GM12878 (cell line): ENCODE measurements at regions not wholly inside any gene's neighbourhood (a gene's known extent, or its start where the extent isn't known, plus 50 kb on each side); places are given as distances from the start of the nearest gene placed in this dataset.

Experiments
- ATAC-seq: fragments of 200-7000 bp; cut with Tn5 transposase; 3 replicates; pipeline ENCODE4 v1.9.1; 2020; ENCODE audit warnings: mild to moderate bottlenecking, moderate library complexity
- BruUV-seq: library from RNA; stranded (reverse); fragments of 400-500 nt; replicated peaks from 2 replicates; lab custom pipeline; 2021; lab: Mats Ljungman, UMichigan
- CTCF ChIA-PET: fragments of 300-600 bp; sonication (Branson Sonifier 250); formaldehyde crosslinking; extraction: SDS; loops from one replicate; lab custom pipeline; 2021; ENCODE audit warnings: inconsistent platforms; lab: Yijun Ruan, JAX
- POLR2A ChIA-PET: fragments of 350-600 bp; formaldehyde crosslinking; extraction: SDS; loops from one replicate; lab custom pipeline; 2021; ENCODE audit warnings: inconsistent platforms; lab: Charles Lee
- RAD21 ChIA-PET: fragments of 300-600 bp; sonication (Branson Sonifier 250); formaldehyde crosslinking; loops from one replicate; lab custom pipeline; 2023; ENCODE audit warnings: antibody characterized with exemption; ENCODE audit not compliant: unreplicated experiment; lab: Charles Lee
- SMC1A ChIA-PET: fragments of 300-600 bp; sonication (Branson Sonifier 250); formaldehyde crosslinking; loops from one replicate; lab custom pipeline; 2023; ENCODE audit not compliant: unreplicated experiment, uncharacterized antibody; lab: Charles Lee
- DNase-seq: peaks from one replicate; pipeline ENCODE4 v3.0.0-alpha.2; 2011; ENCODE audit warnings: low read depth, low spot score
- FAIRE-seq: peaks from 3 replicates; lab custom pipeline; 2011; peaks lifted over from hg19 to GRCh38; lab: Jason Lieb, UNC
- H2AFZ ChIP-seq: 2 replicates; pipeline ENCODE4 v1.6.0; 2011; ENCODE audit warnings: low read depth, low read length, control low read depth; ENCODE audit not compliant: control insufficient read depth
- H3K27ac ChIP-seq: 2 replicates; pipeline ENCODE4 v1.5.1; 2011; ENCODE audit warnings: control low read depth; ENCODE audit not compliant: control insufficient read depth, insufficient read depth
- H3K27me3 ChIP-seq, 2 experiments: replicated peaks in 1 of 2; 2 replicates each; pipeline versions ENCODE4 v1.6.0 to v1.6.1; 2011; ENCODE audit warnings: low read length in 1 of 2; ENCODE audit not compliant: control insufficient read depth in 2 of 2, insufficient read depth in 2 of 2
- H3K36me3 ChIP-seq, 2 experiments: 2 replicates each; pipeline ENCODE4 v1.5.1; 2011; ENCODE audit warnings: low read length in 1 of 2; ENCODE audit not compliant: control insufficient read depth in 2 of 2, insufficient read depth in 2 of 2
- H3K4me1 ChIP-seq: 2 replicates; pipeline ENCODE4 v1.6.1; 2011; ENCODE audit warnings: mild to moderate bottlenecking, low read length, moderate library complexity, mixed read lengths; ENCODE audit not compliant: control insufficient read depth, insufficient read depth
- H3K4me2 ChIP-seq: 2 replicates; pipeline ENCODE4 v1.6.0; 2011; ENCODE audit warnings: control low read depth; ENCODE audit not compliant: control insufficient read depth, insufficient read depth
- H3K4me3 ChIP-seq: fragments of 200-600 bp; sonication (generic); 2 replicates; pipeline ENCODE4 v1.5.1; 2016
- H3K79me2 ChIP-seq: 2 replicates; pipeline ENCODE4 v1.6.0; 2011; ENCODE audit warnings: low read length; ENCODE audit not compliant: control insufficient read depth, insufficient read depth
- H3K9ac ChIP-seq: 2 replicates; pipeline ENCODE4 v1.8.0; 2011; ENCODE audit warnings: low read length, control low read depth, mixed read lengths; ENCODE audit not compliant: control insufficient read depth, insufficient read depth
- H3K9me3 ChIP-seq: replicated peaks from 3 replicates; pipeline ENCODE4 v1.5.1; 2011; ENCODE audit warnings: mild to moderate bottlenecking, low read length; ENCODE audit not compliant: control insufficient read depth, insufficient read depth
- H4K20me1 ChIP-seq: 2 replicates; pipeline ENCODE4 v1.6.0; 2011; ENCODE audit not compliant: control insufficient read depth, insufficient read depth
- ATF7 ChIP-seq: fragments of 450-650 bp; IDR thresholded peaks from 2 replicates; pipeline ENCODE4 v1.6.1; 2016; ENCODE audit warnings: low read depth, mild to moderate bottlenecking
- CREM ChIP-seq: IDR thresholded peaks from 2 replicates; pipeline ENCODE4 v1.6.1; 2014; ENCODE audit warnings: antibody characterized with exemption, low read depth
- ETV6 ChIP-seq, 2 experiments: fragments of 450-650 bp in 1 of 2; IDR thresholded peaks in 1 of 2; conservative IDR thresholded peaks in 1 of 2; 2 replicates each; pipeline ENCODE4 v1.6.1; 2014; ENCODE audit warnings: antibody characterized with exemption in 1 of 2, borderline replicate concordance in 1 of 2, low read depth in 1 of 2, mild to moderate bottlenecking in 1 of 2, moderate library complexity in 1 of 2
- FOXM1 ChIP-seq: IDR thresholded peaks from 2 replicates; pipeline ENCODE4 v1.6.1; 2012; ENCODE audit warnings: low read depth, mild to moderate bottlenecking, inconsistent platforms, low read length, moderate library complexity
- JUND ChIP-seq: IDR thresholded peaks from 2 replicates; pipeline ENCODE4 v1.6.1; 2012; ENCODE audit warnings: low read depth, mild to moderate bottlenecking, low read length, improper control_type of control experiment, moderate library complexity
- MEF2B ChIP-seq: fragments of 450-650 bp; IDR thresholded peaks from 2 replicates; pipeline ENCODE4 v1.6.1; 2018; ENCODE audit warnings: mild to moderate bottlenecking, moderate library complexity; ENCODE audit not compliant: partially characterized antibody, poor library complexity, severe bottlenecking
- MYB ChIP-seq: fragments of 150-350 bp; IDR thresholded peaks from 2 replicates; pipeline ENCODE4 v1.6.1; 2014; ENCODE audit warnings: mild to moderate bottlenecking, low read depth, low read length, borderline replicate concordance
- MYC ChIP-seq: IDR thresholded peaks from 2 replicates; pipeline ENCODE4 v1.6.1; 2011; ENCODE audit warnings: mild to moderate bottlenecking, low read length, moderate library complexity, inconsistent platforms; ENCODE audit not compliant: insufficient read depth, insufficient replicate concordance, insufficient read length, severe bottlenecking
- NR2F1 ChIP-seq: fragments of 450-650 bp; conservative IDR thresholded peaks from 2 replicates; pipeline ENCODE4 v1.6.1; 2017; ENCODE audit warnings: mild to moderate bottlenecking
- PML ChIP-seq: IDR thresholded peaks from 2 replicates; pipeline ENCODE4 v1.6.1; 2012; ENCODE audit warnings: low read length, inconsistent platforms
- RAD21 ChIP-seq: IDR thresholded peaks from 2 replicates; pipeline ENCODE4 v1.6.1; 2011; ENCODE audit warnings: mild to moderate bottlenecking, low read depth, low read length, moderate library complexity; ENCODE audit not compliant: insufficient read depth
- RBBP5 ChIP-seq: fragments of 200-600 bp; sonication (generic); conservative IDR thresholded peaks from 2 replicates; pipeline ENCODE4 v1.6.1; 2016
- RUNX3 ChIP-seq: IDR thresholded peaks from 2 replicates; pipeline ENCODE4 v1.6.1; 2012; ENCODE audit warnings: low read length, inconsistent platforms
- SIX5 ChIP-seq: IDR thresholded peaks from 2 replicates; pipeline ENCODE4 v1.6.1; 2011; ENCODE audit warnings: mild to moderate bottlenecking, low read depth, low read length, moderate library complexity; ENCODE audit not compliant: severe bottlenecking
- STAT3 ChIP-seq: IDR thresholded peaks from 2 replicates; pipeline ENCODE4 v1.6.1; 2011; ENCODE audit warnings: low read depth, low read length, improper control_type of control experiment
- TAF1 ChIP-seq: IDR thresholded peaks from 2 replicates; pipeline ENCODE4 v1.6.1; 2011; ENCODE audit warnings: mild to moderate bottlenecking, low read depth, low read length, borderline replicate concordance
- ZNF622 ChIP-seq: fragments of 450-650 bp; IDR thresholded peaks from 2 replicates; pipeline ENCODE4 v1.6.1; 2017; ENCODE audit warnings: mild to moderate bottlenecking, inconsistent platforms
- WGBS: methylation state at CpG from one replicate; pipeline ENCODE4 v1.1.6; 2016; ENCODE audit warnings: low lambda C conversion rate; ENCODE audit not compliant: insufficient replicate concordance, insufficient coverage; ENCODE audit errors: missing lambda C conversion rate; 5-methylcytosine and 5-hydroxymethylcytosine counted together
- in situ Hi-C: fragments of 300-500 bp; cut with MboI; formaldehyde crosslinking; loops from 9 replicates; pipeline ENCODE4 v1.14.3; 2018; ENCODE audit warnings: mixed read lengths
- intact Hi-C: fragments of 100-400 bp; cut with micrococcal nuclease; formaldehyde crosslinking; loops from one replicate; pipeline ENCODE4 v1.14.2; 2022; ENCODE audit not compliant: unreplicated experiment
- TF ChIP-seq, protein P1 (sequence below): IDR thresholded peaks from 2 replicates; pipeline ENCODE4 v1.6.1; 2011; ENCODE audit warnings: low read depth, low read length, improper control_type of control experiment, borderline replicate concordance
- TF ChIP-seq, protein P2 (sequence below): fragments of 450-650 bp; IDR thresholded peaks from 2 replicates; pipeline ENCODE4 v1.6.1; 2014; ENCODE audit warnings: mild to moderate bottlenecking
- TF ChIP-seq, protein P3 (sequence below): IDR thresholded peaks from 2 replicates; pipeline ENCODE4 v1.6.1; 2012; ENCODE audit warnings: low read length, inconsistent platforms
- TF ChIP-seq, protein P4 (sequence below): fragments of 450-650 bp; IDR thresholded peaks from 2 replicates; pipeline ENCODE4 v1.6.1; 2017; ENCODE audit warnings: borderline replicate concordance
- TF ChIP-seq, protein P5 (sequence below): IDR thresholded peaks from 2 replicates; pipeline ENCODE4 v1.6.1; 2012; ENCODE audit warnings: low read depth, low read length, improper control_type of control experiment

DNA sequence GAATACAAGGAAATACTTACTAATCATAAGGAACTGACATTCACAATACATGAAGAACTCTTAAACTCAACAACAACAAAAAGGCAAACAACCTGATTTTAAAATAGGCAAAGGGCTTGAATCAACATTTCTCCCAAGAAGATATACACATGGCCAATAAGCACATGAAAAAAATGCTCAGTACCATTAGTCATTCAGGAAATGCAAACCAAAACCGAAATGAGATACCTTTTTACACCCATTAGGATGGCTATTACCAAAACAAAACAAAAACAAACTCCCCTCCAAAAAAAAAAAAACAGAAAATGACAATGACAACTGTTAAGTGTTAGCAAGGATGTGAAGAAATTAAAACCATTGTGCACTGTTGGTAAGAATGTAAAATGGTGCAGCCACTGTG, 104.1 kb upstream of the ZNF462 start:
- Histone ChIP-seq H2AFZ (peak overlapping the region; percentile 15; the same call in 1 of the 2 replicates), H3K9ac (no peak overlapping the region), H3K4me2 (no peak overlapping the region), H3K79me2 (no peaks in the 10 kb centered on the region), H3K27ac (no peak overlapping the region), H3K27me3 (no peaks in the 10 kb centered on the region), H3K4me1 (no peaks in the 10 kb centered on the region; the same call in 1 of the 2 replicates), H4K20me1 (no peaks in the 10 kb centered on the region), H3K4me3 (no peak overlapping the region), H3K36me3 (no peaks in the 10 kb centered on the region), H3K9me3 (no peaks in the 10 kb centered on the region)
- FAIRE-seq (no peak), ATAC-seq (peak; percentile 91), DNase-seq (peak; percentile 34)
- POLR2A ChIA-PET: no interaction called here
- BruUV-seq: no TSS peak
- CTCF ChIA-PET: no interaction called here
- in situ Hi-C loops (no loop called here), intact Hi-C loops (loop anchor here (10.0 kb wide), 1 partner anchor 156 kb away; no protein-coding TSS in a partner anchor)
- WGBS: 0% methylated on average over 1 of the region's 1 CpG
- SMC1A ChIA-PET: interaction anchor here (1.3 kb wide), 2 partner anchors 60 to 105 kb away, joined by 4 to 7 read pairs; no protein-coding TSS in a partner anchor
- RAD21 ChIA-PET: interaction anchor here (0.9 kb wide), 1 partner anchor 163 kb away, joined by 3 read pairs; no protein-coding TSS in a partner anchor
- peak; percentile 48; the same call in 1 of the 2 replicates for TF ChIP-seq ATF7
- no peak for TF ChIP-seq TAF1
- TF ChIP-seq, protein P1, sequence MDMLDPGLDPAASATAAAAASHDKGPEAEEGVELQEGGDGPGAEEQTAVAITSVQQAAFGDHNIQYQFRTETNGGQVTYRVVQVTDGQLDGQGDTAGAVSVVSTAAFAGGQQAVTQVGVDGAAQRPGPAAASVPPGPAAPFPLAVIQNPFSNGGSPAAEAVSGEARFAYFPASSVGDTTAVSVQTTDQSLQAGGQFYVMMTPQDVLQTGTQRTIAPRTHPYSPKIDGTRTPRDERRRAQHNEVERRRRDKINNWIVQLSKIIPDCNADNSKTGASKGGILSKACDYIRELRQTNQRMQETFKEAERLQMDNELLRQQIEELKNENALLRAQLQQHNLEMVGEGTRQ: no peak
- TF ChIP-seq PML: no peak
- TF ChIP-seq ETV6 (conservative IDR thresholded peaks at IDR 0.05 in 1 of 2, IDR thresholded peaks at IDR 0.05 in 1 of 2; ENCODE audit: borderline replicate concordance in 1 of 2, low read depth in 1 of 2): no peak
- TF ChIP-seq, protein P2, sequence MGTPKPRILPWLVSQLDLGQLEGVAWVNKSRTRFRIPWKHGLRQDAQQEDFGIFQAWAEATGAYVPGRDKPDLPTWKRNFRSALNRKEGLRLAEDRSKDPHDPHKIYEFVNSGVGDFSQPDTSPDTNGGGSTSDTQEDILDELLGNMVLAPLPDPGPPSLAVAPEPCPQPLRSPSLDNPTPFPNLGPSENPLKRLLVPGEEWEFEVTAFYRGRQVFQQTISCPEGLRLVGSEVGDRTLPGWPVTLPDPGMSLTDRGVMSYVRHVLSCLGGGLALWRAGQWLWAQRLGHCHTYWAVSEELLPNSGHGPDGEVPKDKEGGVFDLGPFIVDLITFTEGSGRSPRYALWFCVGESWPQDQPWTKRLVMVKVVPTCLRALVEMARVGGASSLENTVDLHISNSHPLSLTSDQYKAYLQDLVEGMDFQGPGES: no peak
- TF ChIP-seq SIX5: no peak
- no peak for TF ChIP-seq JUND
- TF ChIP-seq ZNF622: no peak
- no peak for TF ChIP-seq MEF2B
- peak; percentile 22; the same call in 1 of the 2 replicates for TF ChIP-seq RUNX3
- no peak for TF ChIP-seq STAT3
- TF ChIP-seq, protein P3, sequence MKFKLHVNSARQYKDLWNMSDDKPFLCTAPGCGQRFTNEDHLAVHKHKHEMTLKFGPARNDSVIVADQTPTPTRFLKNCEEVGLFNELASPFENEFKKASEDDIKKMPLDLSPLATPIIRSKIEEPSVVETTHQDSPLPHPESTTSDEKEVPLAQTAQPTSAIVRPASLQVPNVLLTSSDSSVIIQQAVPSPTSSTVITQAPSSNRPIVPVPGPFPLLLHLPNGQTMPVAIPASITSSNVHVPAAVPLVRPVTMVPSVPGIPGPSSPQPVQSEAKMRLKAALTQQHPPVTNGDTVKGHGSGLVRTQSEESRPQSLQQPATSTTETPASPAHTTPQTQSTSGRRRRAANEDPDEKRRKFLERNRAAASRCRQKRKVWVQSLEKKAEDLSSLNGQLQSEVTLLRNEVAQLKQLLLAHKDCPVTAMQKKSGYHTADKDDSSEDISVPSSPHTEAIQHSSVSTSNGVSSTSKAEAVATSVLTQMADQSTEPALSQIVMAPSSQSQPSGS: no peak
- TF ChIP-seq MYB: no peak
- TF ChIP-seq FOXM1: no peak
- no peak for TF ChIP-seq NR2F1
- TF ChIP-seq RAD21: no peak
- TF ChIP-seq, protein P4, sequence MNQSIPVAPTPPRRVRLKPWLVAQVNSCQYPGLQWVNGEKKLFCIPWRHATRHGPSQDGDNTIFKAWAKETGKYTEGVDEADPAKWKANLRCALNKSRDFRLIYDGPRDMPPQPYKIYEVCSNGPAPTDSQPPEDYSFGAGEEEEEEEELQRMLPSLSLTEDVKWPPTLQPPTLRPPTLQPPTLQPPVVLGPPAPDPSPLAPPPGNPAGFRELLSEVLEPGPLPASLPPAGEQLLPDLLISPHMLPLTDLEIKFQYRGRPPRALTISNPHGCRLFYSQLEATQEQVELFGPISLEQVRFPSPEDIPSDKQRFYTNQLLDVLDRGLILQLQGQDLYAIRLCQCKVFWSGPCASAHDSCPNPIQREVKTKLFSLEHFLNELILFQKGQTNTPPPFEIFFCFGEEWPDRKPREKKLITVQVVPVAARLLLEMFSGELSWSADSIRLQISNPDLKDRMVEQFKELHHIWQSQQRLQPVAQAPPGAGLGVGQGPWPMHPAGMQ: no peak
- TF ChIP-seq RBBP5: no peak
- no peak for TF ChIP-seq CREM
- TF ChIP-seq, protein P5, sequence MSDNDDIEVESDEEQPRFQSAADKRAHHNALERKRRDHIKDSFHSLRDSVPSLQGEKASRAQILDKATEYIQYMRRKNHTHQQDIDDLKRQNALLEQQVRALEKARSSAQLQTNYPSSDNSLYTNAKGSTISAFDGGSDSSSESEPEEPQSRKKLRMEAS: no peak
- no peak for TF ChIP-seq MYC
